ENCODE measurements at regions not wholly inside any gene's neighbourhood (a gene's known extent, or its start where the extent isn't known, plus 50 kb on each side); places are given as distances from the start of the nearest gene placed in this dataset.
"Not testable (repeated sequence)": the region's sequence is repeated elsewhere in the genome, so short reads cannot be mapped to it uniquely, and the experiment has no call there.

DNA sequence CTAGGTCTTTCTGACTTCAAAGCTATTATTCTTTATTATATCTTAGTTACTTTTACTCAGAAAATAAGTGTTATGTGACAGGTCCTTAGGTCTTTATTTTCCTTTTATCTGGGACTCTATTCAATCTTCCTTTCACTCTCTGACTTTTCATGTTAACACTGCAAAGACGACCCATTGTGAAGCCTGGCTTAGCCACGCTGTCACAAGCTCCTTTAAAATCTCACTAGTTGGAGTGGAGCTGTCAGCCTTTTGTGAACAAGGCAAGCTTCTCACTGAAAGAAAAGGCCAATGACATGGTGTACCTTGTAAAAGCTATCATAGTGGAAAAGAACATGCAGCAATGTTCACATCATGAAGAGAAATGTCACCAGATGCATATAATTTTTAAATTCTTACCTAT lies 1130.7 kb upstream of the FAM98A start:
- Histone ChIP-seq H3K4me3 (ENCODE audit: low read length) (no peak overlapping the region), H3K27ac (ENCODE audit: low read length) (no peak overlapping the region), H3K27me3 (ENCODE audit: insufficient read depth, low read length) (no peaks in the 10 kb centered on the region), H3K9me3 (ENCODE audit: insufficient read depth, low read depth, low read length) (no peaks in the 10 kb centered on the region), H3K36me3 (ENCODE audit: insufficient read depth, low read depth, low read length) (no peaks in the 10 kb centered on the region), H3K4me1 (ENCODE audit: insufficient read depth, low read length) (peaks cover 12% of the 10 kb centered on the region; the same call in 1 of the 2 replicates), H3K9ac (ENCODE audit: low read depth, low read length) (no peak overlapping the region)

GRCh38 chr2:34724107-34724506 lies 1125.0 kb upstream of the FAM98A start:
- no peaks in the 10 kb centered on the region for H3K36me3 ChIP-seq (ENCODE audit: insufficient read depth, low read depth, low read length)
- H3K27ac ChIP-seq (ENCODE audit: low read length) = no peak overlapping the region
- H3K4me3 ChIP-seq (ENCODE audit: low read length) = no peak overlapping the region
- 0 out of 2 replicates have a peak, but pooled peaks cover under 1% of the 10 kb centered on the region for H3K4me1 ChIP-seq (ENCODE audit: insufficient read depth, low read length)
- H3K27me3 ChIP-seq (ENCODE audit: insufficient read depth, low read length) = no peaks in the 10 kb centered on the region
- H3K9ac ChIP-seq (ENCODE audit: low read depth, low read length) = no peak overlapping the region
- no peaks in the 10 kb centered on the region for H3K9me3 ChIP-seq (ENCODE audit: insufficient read depth, low read depth, low read length)

- H3K36me3 ChIP-seq (ENCODE audit: insufficient read depth, low read depth, low read length) = no peaks in the 10 kb centered on the region
- no peak overlapping the region for H3K27ac ChIP-seq (ENCODE audit: low read length)
- H3K4me1 ChIP-seq (ENCODE audit: insufficient read depth, low read length) = peaks cover 3% of the 10 kb centered on the region; the same call in 1 of the 2 replicates
- no peak overlapping the region for H3K4me3 ChIP-seq (ENCODE audit: low read length)
- no peaks in the 10 kb centered on the region for H3K9me3 ChIP-seq (ENCODE audit: insufficient read depth, low read depth, low read length)
- no peak overlapping the region for H3K9ac ChIP-seq (ENCODE audit: low read depth, low read length)
- no peaks in the 10 kb centered on the region for H3K27me3 ChIP-seq (ENCODE audit: insufficient read depth, low read length)
These were observed 1124.6 kb upstream of the FAM98A start for GRCh38 chr2:34723683-34724082.

GRCh38 chr2:34719206-34719605 lies 1120.1 kb upstream of the FAM98A start:
- Histone ChIP-seq H3K36me3 (ENCODE audit: insufficient read depth, low read depth, low read length) (no peaks in the 10 kb centered on the region), H3K4me3 (ENCODE audit: low read length) (no peak overlapping the region), H3K9me3 (ENCODE audit: insufficient read depth, low read depth, low read length) (no peaks in the 10 kb centered on the region), H3K27me3 (ENCODE audit: insufficient read depth, low read length) (no peaks in the 10 kb centered on the region), H3K27ac (ENCODE audit: low read length) (no peak overlapping the region), H3K4me1 (ENCODE audit: insufficient read depth, low read length) (peaks cover 12% of the 10 kb centered on the region; the same call in 1 of the 2 replicates), H3K9ac (ENCODE audit: low read depth, low read length) (no peak overlapping the region)

DNA sequence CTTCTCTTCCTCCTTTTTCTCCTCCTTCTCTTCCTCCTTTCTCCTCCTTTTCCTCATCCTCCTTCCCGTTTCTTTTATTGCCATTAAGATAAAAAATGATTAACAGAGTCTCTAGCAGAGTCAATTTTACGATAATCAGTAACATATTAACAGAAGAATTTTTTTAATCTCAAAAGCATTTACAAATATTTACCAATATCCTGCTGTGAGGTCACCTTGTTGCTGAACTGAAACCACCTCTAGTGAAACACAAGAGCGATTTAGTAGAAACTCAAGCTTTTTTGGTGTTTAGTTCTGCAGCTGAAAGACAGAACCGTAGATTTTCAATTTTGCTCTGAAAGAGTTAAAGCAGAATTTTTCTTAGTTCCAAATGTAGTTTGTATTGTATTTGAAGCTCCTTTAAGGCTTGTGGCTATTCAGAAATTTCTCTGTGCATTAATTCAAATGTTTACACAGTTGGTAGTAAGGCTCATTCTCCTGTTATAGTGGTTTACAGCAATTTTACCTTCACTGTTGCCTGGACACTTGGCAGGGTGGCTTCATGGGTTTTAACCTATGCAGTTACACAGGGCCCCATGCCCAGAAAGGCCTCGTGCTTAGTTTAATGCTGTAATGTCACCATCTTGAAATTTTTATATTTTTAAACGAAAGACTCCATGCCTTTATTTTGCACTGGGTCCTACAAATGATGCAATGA lies 1106.6 kb upstream of the FAM98A start:
- Histone ChIP-seq H3K27me3 (ENCODE audit: insufficient read depth, low read length) (no peaks in the 10 kb centered on the region), H3K9me3 (ENCODE audit: insufficient read depth, low read depth, low read length) (no peaks in the 10 kb centered on the region), H3K27ac (ENCODE audit: low read length) (no peak overlapping the region), H3K4me1 (ENCODE audit: insufficient read depth, low read length) (no peaks in the 10 kb centered on the region), H3K9ac (ENCODE audit: low read depth, low read length) (no peak overlapping the region), H3K36me3 (ENCODE audit: insufficient read depth, low read depth, low read length) (no peaks in the 10 kb centered on the region), H3K4me3 (ENCODE audit: low read length) (no peak overlapping the region)

DNA sequence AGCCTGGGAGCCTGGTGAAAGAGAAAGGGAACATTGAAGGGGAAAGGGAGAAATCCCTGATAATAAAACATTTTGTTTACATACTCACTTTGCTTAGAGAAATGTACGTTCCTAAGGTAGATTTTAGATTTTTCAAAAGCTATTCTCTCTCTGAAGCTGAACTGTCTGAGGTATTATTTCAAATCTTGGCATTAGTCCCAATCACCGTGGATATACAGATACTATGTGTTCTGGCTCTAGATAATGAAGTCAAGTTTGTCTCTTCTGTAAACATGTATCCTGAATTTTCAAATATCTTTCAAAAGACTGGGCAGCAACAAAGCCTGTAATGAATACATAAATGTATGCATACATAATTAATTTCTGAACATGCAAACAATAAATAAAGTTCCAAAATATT lies 1104.2 kb upstream of the FAM98A start:
- no peak overlapping the region for H3K4me3 ChIP-seq (ENCODE audit: low read length)
- H3K36me3 ChIP-seq (ENCODE audit: insufficient read depth, low read depth, low read length) = no peaks in the 10 kb centered on the region
- no peak overlapping the region for H3K9ac ChIP-seq (ENCODE audit: low read depth, low read length)
- no peaks in the 10 kb centered on the region for H3K4me1 ChIP-seq (ENCODE audit: insufficient read depth, low read length)
- H3K9me3 ChIP-seq (ENCODE audit: insufficient read depth, low read depth, low read length) = no peaks in the 10 kb centered on the region
- no peak overlapping the region for H3K27ac ChIP-seq (ENCODE audit: low read length)
- no peaks in the 10 kb centered on the region for H3K27me3 ChIP-seq (ENCODE audit: insufficient read depth, low read length)

DNA sequence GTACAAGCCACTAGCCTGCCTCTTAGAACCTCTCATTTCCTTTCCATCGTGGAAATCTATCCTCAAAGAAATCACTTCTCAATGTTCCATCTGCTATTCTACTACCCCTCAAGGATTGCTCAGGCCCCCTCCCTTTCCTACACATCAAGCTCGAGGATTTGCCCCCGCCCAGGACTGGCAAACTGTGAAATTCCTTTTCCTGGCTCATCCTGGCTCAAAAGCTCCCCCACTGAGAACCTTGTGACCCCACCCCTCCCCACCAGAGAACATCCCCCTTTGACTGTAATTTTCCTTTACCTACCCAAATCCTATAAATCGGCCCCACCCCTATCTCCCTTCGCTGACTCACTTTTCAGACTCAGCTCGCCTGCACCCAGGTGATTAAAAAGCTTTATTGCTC lies 1103.3 kb upstream of the FAM98A start:
- not testable (repeated sequence) for H3K4me1 ChIP-seq (ENCODE audit: insufficient read depth, low read length); H3K4me3 ChIP-seq (ENCODE audit: low read length); H3K9me3 ChIP-seq (ENCODE audit: insufficient read depth, low read depth, low read length); H3K27ac ChIP-seq (ENCODE audit: low read length); H3K9ac ChIP-seq (ENCODE audit: low read depth, low read length); H3K27me3 ChIP-seq (ENCODE audit: insufficient read depth, low read length); H3K36me3 ChIP-seq (ENCODE audit: insufficient read depth, low read depth, low read length)

DNA sequence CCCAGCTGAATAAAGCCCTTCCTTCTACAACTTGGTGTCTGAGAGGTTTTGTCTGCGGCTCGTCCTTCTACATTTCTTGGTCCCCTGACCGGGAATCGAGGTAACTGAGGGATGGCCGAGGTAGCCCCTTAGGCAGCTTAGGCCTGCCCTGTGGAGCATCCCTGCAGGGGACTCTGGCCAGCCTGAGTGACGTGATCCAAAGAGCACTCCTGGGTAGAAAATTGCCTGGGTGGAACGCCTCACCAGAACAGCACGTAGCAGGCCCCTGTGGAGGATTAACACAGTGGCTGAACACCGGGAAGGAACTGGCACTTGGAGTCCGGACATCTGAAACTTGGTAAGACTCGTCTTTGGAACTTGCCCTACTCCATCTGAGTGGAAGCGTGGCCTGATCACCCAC lies 1078.5 kb upstream of the FAM98A start:
- not testable (repeated sequence) for H3K27me3 ChIP-seq (ENCODE audit: insufficient read depth, low read length); H3K4me1 ChIP-seq (ENCODE audit: insufficient read depth, low read length); H3K9ac ChIP-seq (ENCODE audit: low read depth, low read length); H3K9me3 ChIP-seq (ENCODE audit: insufficient read depth, low read depth, low read length); H3K4me3 ChIP-seq (ENCODE audit: low read length); H3K27ac ChIP-seq (ENCODE audit: low read length); H3K36me3 ChIP-seq (ENCODE audit: insufficient read depth, low read depth, low read length)

- H3K27ac ChIP-seq (ENCODE audit: low read length); H3K4me3 ChIP-seq (ENCODE audit: low read length); H3K27me3 ChIP-seq (ENCODE audit: insufficient read depth, low read length); H3K36me3 ChIP-seq (ENCODE audit: insufficient read depth, low read depth, low read length); H3K9ac ChIP-seq (ENCODE audit: low read depth, low read length); H3K4me1 ChIP-seq (ENCODE audit: insufficient read depth, low read length); H3K9me3 ChIP-seq (ENCODE audit: insufficient read depth, low read depth, low read length): not testable (repeated sequence)
These were observed 1078.0 kb upstream of the FAM98A start for GRCh38 chr2:34677119-34677531.

- no peak overlapping the region for H3K27ac ChIP-seq (ENCODE audit: low read length)
- no peaks in the 10 kb centered on the region for H3K9me3 ChIP-seq (ENCODE audit: insufficient read depth, low read depth, low read length)
- H3K36me3 ChIP-seq (ENCODE audit: insufficient read depth, low read depth, low read length) = no peaks in the 10 kb centered on the region
- H3K27me3 ChIP-seq (ENCODE audit: insufficient read depth, low read length) = no peaks in the 10 kb centered on the region
- no peak overlapping the region for H3K9ac ChIP-seq (ENCODE audit: low read depth, low read length)
- H3K4me1 ChIP-seq (ENCODE audit: insufficient read depth, low read length) = no peaks in the 10 kb centered on the region
- no peak overlapping the region for H3K4me3 ChIP-seq (ENCODE audit: low read length)
These were observed 1071.4 kb upstream of the FAM98A start for GRCh38 chr2:34670482-34670881.

GRCh38 chr2:34666821-34667220 lies 1067.7 kb upstream of the FAM98A start:
- no peaks in the 10 kb centered on the region for H3K27me3 ChIP-seq (ENCODE audit: insufficient read depth, low read length)

GRCh38 chr2:34664266-34664665 lies 1065.2 kb upstream of the FAM98A start:
- H3K36me3 ChIP-seq (ENCODE audit: insufficient read depth, low read depth, low read length) = no peaks in the 10 kb centered on the region
- H3K27me3 ChIP-seq (ENCODE audit: insufficient read depth, low read length) = no peaks in the 10 kb centered on the region
- H3K4me1 ChIP-seq (ENCODE audit: insufficient read depth, low read length) = no peaks in the 10 kb centered on the region
- H3K9ac ChIP-seq (ENCODE audit: low read depth, low read length) = no peak overlapping the region
- H3K9me3 ChIP-seq (ENCODE audit: insufficient read depth, low read depth, low read length) = no peaks in the 10 kb centered on the region; the same call in 1 of the 2 replicates
- no peak overlapping the region for H3K4me3 ChIP-seq (ENCODE audit: low read length)
- H3K27ac ChIP-seq (ENCODE audit: low read length) = no peak overlapping the region

More at GRCh38 chr2:34666821-34667220, 1067.7 kb upstream of the FAM98A start:
- no peaks in the 10 kb centered on the region for H3K4me1 ChIP-seq (ENCODE audit: insufficient read depth, low read length)
- H3K27ac ChIP-seq (ENCODE audit: low read length) = no peak overlapping the region
- no peak overlapping the region for H3K4me3 ChIP-seq (ENCODE audit: low read length)
- H3K9ac ChIP-seq (ENCODE audit: low read depth, low read length) = no peak overlapping the region
- no peaks in the 10 kb centered on the region for H3K36me3 ChIP-seq (ENCODE audit: insufficient read depth, low read depth, low read length)
- no peaks in the 10 kb centered on the region for H3K9me3 ChIP-seq (ENCODE audit: insufficient read depth, low read depth, low read length)

Data from iPS-20b (cell line).